HEK293T (cell line): ENCODE measurements at regions not wholly inside any gene's neighbourhood (a gene's known extent, or its start where the extent isn't known, plus 50 kb on each side); places are given as distances from the start of the nearest gene placed in this dataset.

ENCODE experiments used
- CTCF ChIA-PET: fragments of 350-600 bp; formaldehyde crosslinking; extraction: SDS; loops from one replicate; lab custom pipeline; 2021; ENCODE audit warnings: antibody characterized with exemption, inconsistent platforms; lab: Yijun Ruan, JAX
- POLR2A ChIA-PET: fragments of 350-600 bp; formaldehyde crosslinking; extraction: SDS; loops from one replicate; lab custom pipeline; 2020; ENCODE audit warnings: antibody characterized with exemption, inconsistent platforms; lab: Yijun Ruan, JAX
- DNase-seq: peaks from one replicate; pipeline ENCODE4 v3.0.0; 2012; ENCODE audit warnings: mixed read lengths; ENCODE audit errors: extremely low spot score
- ARNT ChIP-seq: fragments of 450-650 bp; IDR thresholded peaks from 2 replicates; pipeline ENCODE4 v1.6.1; 2017; ENCODE audit warnings: mild to moderate bottlenecking
- BHLHE40 ChIP-seq: fragments of 450-650 bp; IDR thresholded peaks from 2 replicates; pipeline ENCODE4 v1.6.1; 2016; ENCODE audit warnings: mild to moderate bottlenecking, moderate library complexity, borderline replicate concordance
- CTBP1 ChIP-seq: fragments of 450-650 bp; IDR thresholded peaks from 2 replicates; pipeline ENCODE4 v1.6.1; 2016; ENCODE audit warnings: borderline replicate concordance
- ELF4 ChIP-seq: fragments of 450-650 bp; IDR thresholded peaks from 2 replicates; pipeline ENCODE4 v1.6.1; 2017; ENCODE audit warnings: antibody characterized with exemption
- FOXA1 ChIP-seq: fragments of 450-650 bp; IDR thresholded peaks from 2 replicates; pipeline ENCODE4 v1.6.1; 2016; ENCODE audit warnings: mild to moderate bottlenecking
- FOXK2 ChIP-seq: fragments of 450-650 bp; IDR thresholded peaks from 2 replicates; pipeline ENCODE4 v1.6.1; 2016; ENCODE audit warnings: mild to moderate bottlenecking
- FOXM1 ChIP-seq: fragments of 450-650 bp; IDR thresholded peaks from 2 replicates; pipeline ENCODE4 v1.6.1; 2017; ENCODE audit warnings: mild to moderate bottlenecking, borderline replicate concordance
- HDGF ChIP-seq: fragments of 450-650 bp; IDR thresholded peaks from 2 replicates; pipeline ENCODE4 v1.6.1; 2017; ENCODE audit warnings: antibody characterized with exemption, borderline replicate concordance
- L3MBTL2 ChIP-seq: fragments of 450-650 bp; conservative IDR thresholded peaks from 2 replicates; pipeline ENCODE4 v1.6.1; 2016; ENCODE audit warnings: mild to moderate bottlenecking
- LEF1 ChIP-seq: fragments of 450-650 bp; IDR thresholded peaks from 2 replicates; pipeline ENCODE4 v1.6.1; 2017; ENCODE audit warnings: mild to moderate bottlenecking, borderline replicate concordance
- NFRKB ChIP-seq: fragments of 450-650 bp; IDR thresholded peaks from 2 replicates; pipeline ENCODE4 v1.6.1; 2016; ENCODE audit warnings: mild to moderate bottlenecking, moderate library complexity
- PKNOX1 ChIP-seq: fragments of 450-650 bp; IDR thresholded peaks from 2 replicates; pipeline ENCODE4 v1.6.1; 2016
- SP1 ChIP-seq: fragments of 450-650 bp; IDR thresholded peaks from 2 replicates; pipeline ENCODE4 v1.6.1; 2017
- SUZ12 ChIP-seq: fragments of 450-650 bp; IDR thresholded peaks from 2 replicates; pipeline ENCODE4 v1.6.1; 2016; ENCODE audit warnings: mild to moderate bottlenecking
- TARDBP ChIP-seq: fragments of 450-650 bp; IDR thresholded peaks from 2 replicates; pipeline ENCODE4 v1.6.1; 2016
- ZNF384 ChIP-seq: fragments of 450-650 bp; IDR thresholded peaks from 2 replicates; pipeline ENCODE4 v1.6.1; 2016

DNA sequence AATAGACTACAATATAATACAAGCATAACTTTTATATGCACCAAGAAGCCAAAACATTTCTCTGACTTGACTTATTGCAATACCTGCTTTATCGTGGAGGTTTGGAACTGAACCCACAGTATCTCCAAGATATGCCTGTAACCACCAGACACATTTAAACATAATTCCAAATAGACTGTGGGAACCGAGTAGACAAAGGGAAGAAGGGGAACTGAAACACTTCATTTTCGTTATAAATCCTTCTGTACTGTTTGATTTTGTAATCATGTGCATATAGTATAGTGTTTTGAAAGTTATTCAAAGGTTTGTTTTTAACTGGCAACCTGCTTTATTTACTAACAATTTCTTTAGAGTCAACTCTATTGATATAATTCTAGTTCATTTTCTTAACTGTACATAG lies 154.9 kb upstream of the BEND6 start:
- no peak for DNase-seq
- no peak for TF ChIP-seq NFRKB
- no peak for TF ChIP-seq SP1
- no peak for TF ChIP-seq SUZ12
- no peak for TF ChIP-seq ARNT
- TF ChIP-seq FOXA1: no peak
- TF ChIP-seq BHLHE40: no peak
- TF ChIP-seq L3MBTL2: no peak
- TF ChIP-seq LEF1: no peak
- no peak for TF ChIP-seq HDGF
- TF ChIP-seq FOXM1: no peak
- no peak for TF ChIP-seq CTBP1
- no peak for TF ChIP-seq TARDBP
- no peak for TF ChIP-seq PKNOX1
- TF ChIP-seq ELF4: no peak
- TF ChIP-seq ZNF384: no peak
- ChIA-PET POLR2A (no interaction called here), CTCF (no interaction called here)

DNA sequence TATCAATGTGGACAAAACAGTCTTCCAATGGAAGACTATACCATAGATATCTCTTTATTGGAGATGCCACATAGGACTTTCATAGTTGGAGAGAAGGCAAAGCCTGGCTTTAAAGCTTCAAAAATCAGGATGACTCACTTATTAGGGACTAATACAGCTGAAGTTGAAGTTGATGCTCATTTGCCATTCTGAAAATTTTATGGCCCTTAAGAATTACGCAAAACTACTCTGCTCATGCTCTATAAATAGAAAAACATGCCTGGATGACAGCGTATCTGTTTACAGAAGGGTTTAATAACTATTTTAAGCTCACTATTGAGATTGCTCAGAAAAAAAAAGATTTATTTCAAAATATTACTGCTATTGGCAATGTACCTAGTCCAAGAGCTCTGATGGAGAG lies 155.5 kb upstream of the DST start:
- no peak for TF ChIP-seq NFRKB
- no peak for TF ChIP-seq ELF4
- no peak for TF ChIP-seq FOXA1
- TF ChIP-seq ZNF384: no peak
- CTCF ChIA-PET: interaction anchor here (0.7 kb wide), 1 partner anchor 26 kb away, joined by 3 read pairs; no protein-coding TSS in a partner anchor
- no peak for DNase-seq
- POLR2A ChIA-PET: no interaction called here

DNA sequence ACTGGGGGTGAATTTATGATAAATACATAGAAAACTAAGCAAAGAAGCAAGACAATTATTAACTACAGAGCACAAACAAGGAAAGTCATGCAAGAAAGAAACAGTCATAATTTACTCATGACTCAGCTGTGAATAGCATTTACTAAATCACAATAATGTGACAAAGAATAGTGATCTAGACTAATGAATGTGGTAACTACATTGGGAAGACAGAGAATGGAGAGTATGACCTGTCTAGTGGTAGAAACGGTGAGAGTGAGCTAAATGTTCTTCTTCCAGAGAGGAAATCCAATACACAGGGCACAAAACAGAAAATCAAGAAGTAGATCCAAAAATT lies 153.5 kb upstream of the DST start:
- no peak for DNase-seq
- ChIA-PET POLR2A (no interaction called here), CTCF (no interaction called here)
- no peak for TF ChIP-seq ELF4
- no peak for TF ChIP-seq ZNF384
- no peak for TF ChIP-seq LEF1
- TF ChIP-seq SP1: no peak
- no peak for TF ChIP-seq TARDBP
- TF ChIP-seq SUZ12: no peak
- TF ChIP-seq HDGF: no peak

DNA sequence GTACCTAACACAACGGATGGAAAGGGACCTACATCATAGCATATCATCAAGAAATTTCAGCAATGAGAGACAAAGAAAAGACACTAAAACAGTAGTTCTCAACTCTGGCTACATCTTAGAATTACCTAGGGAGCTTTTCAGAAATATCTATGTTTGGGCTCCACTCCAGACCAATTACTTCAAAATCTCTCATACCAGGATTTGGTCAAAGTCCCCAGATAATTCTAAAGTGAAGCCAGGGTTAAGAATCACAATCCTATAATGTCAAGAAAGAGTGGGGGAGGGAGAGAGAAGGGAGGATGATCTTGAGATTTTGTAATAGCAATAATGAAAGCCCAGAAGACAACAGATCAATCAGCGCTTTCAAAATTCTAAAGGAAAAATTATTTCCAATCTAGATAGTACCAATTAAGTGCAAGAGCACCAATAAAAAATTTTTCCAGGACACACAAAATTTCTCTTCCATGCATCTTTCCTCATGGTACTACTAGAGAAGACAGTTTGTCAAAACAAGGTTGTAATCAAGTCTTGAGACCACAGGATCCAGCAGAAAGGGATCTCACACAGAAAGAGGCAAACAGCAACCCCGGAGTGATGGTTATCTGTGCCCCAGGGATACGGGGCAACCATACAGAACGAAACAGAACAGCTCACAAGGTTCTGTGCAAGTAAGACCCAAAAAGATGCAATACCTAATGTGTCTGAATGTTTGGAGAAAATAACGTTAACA lies 152.9 kb upstream of the DST start:
- DNase-seq: no peak
- ChIA-PET POLR2A (no interaction called here), CTCF (no interaction called here)
- TF ChIP-seq FOXK2 (no peak), SUZ12 (no peak), ARNT (no peak), PKNOX1 (no peak)

DNA sequence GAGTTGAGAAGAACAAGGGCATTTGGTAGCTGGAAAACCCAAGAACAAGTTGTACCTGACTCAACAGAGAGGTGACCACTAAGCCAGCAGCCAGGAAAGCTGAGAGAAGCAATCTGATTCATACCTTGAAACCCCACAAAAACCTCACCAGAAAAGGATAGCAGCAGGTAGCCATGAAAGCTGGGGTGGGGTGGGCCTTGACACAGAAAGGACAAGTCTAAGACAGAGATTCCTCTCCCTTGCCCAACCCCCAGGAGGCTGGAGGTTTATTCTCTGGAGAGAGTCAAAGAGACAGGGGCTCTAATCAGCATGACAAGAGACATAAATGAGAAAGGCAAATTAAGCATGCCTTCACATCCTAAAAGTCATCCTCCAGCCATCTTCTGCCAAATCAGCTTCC lies 151.7 kb upstream of the DST start:
- DNase-seq: no peak
- TF ChIP-seq FOXK2 (no peak), FOXA1 (no peak), FOXM1 (no peak), NFRKB (no peak), PKNOX1 (no peak), ELF4 (no peak), TARDBP (no peak), BHLHE40 (no peak), SP1 (no peak), ZNF384 (no peak), LEF1 (no peak), CTBP1 (no peak), SUZ12 (no peak), HDGF (no peak), ARNT (no peak), L3MBTL2 (no peak)
- ChIA-PET CTCF (no interaction called here), POLR2A (no interaction called here)

GRCh38 chr6:56793938-56794337 lies 151.2 kb upstream of the DST start:
- TF ChIP-seq L3MBTL2: no peak
- no peak for TF ChIP-seq NFRKB
- no peak for TF ChIP-seq FOXK2
- no peak for TF ChIP-seq FOXA1
- TF ChIP-seq ELF4: no peak
- TF ChIP-seq PKNOX1: no peak
- no peak for TF ChIP-seq SUZ12
- no peak for TF ChIP-seq SP1
- no peak for TF ChIP-seq FOXM1
- no peak for TF ChIP-seq LEF1
- no peak for DNase-seq
- ChIA-PET CTCF (no interaction called here), POLR2A (no interaction called here)
